PC-3 (cell line): ENCODE measurements at regions not wholly inside any gene's neighbourhood (a gene's known extent, or its start where the extent isn't known, plus 50 kb on each side); places are given as distances from the start of the nearest gene placed in this dataset.

ENCODE experiments used
- ATAC-seq: fragments of 200-7000 bp; cut with Tn5 transposase; 2 replicates; pipeline ENCODE4 v1.9.1; 2020; ENCODE audit warnings: mild to moderate bottlenecking, moderate library complexity
- BruUV-seq: library from RNA; stranded (reverse); fragments of 400-500 nt; replicated peaks from 2 replicates; lab custom pipeline; 2021; lab: Mats Ljungman, UMichigan
- CTCF ChIA-PET: fragments of 300-600 bp; sonication (Branson Sonifier 250); formaldehyde crosslinking; loops from one replicate; lab custom pipeline; 2022; ENCODE audit warnings: antibody characterized with exemption; lab: Charles Lee
- POLR2A ChIA-PET: fragments of 300-600 bp; sonication (Branson Sonifier 250); formaldehyde crosslinking; loops from one replicate; lab custom pipeline; 2022; ENCODE audit warnings: antibody characterized with exemption; ENCODE audit not compliant: unreplicated experiment; lab: Charles Lee
- DNase-seq: peaks from one replicate; pipeline ENCODE4 v3.0.0-alpha.2; 2015
- H2AFZ ChIP-seq: fragments of 300-600 bp; sonication (generic); 2 replicates; pipeline ENCODE4 v1.6.0; 2016; ENCODE audit warnings: antibody characterized with exemption, low read length
- H3F3A ChIP-seq: fragments of 300-600 bp; sonication (generic); one replicate; pipeline ENCODE4 v1.6.0; 2017; ENCODE audit warnings: antibody characterized with exemption, low read length, control low read depth, mild to moderate bottlenecking; ENCODE audit not compliant: unreplicated experiment
- H3K27ac ChIP-seq: fragments of 300-600 bp; sonication (generic); 2 replicates; pipeline ENCODE4 v1.5.1; 2016; ENCODE audit warnings: mild to moderate bottlenecking, low read length
- H3K27me3 ChIP-seq: fragments of 300-600 bp; sonication (generic); 2 replicates; pipeline ENCODE4 v1.6.1; 2016; ENCODE audit warnings: low read length, mixed read lengths
- H3K36me3 ChIP-seq: fragments of 300-600 bp; sonication (generic); 2 replicates; pipeline ENCODE4 v1.6.1; 2016; ENCODE audit warnings: low read depth, mixed run types, low read length, mixed read lengths
- H3K4me1 ChIP-seq: fragments of 300-600 bp; sonication (generic); 2 replicates; pipeline ENCODE4 v1.5.1; 2016; ENCODE audit warnings: low read length; ENCODE audit not compliant: insufficient read depth
- H3K4me2 ChIP-seq: fragments of 300-600 bp; sonication (generic); 2 replicates; pipeline ENCODE4 v1.6.0; 2016; ENCODE audit warnings: low read length
- H3K4me3 ChIP-seq: fragments of 300-600 bp; sonication (generic); 2 replicates; pipeline ENCODE4 v1.5.1; 2016; ENCODE audit warnings: mild to moderate bottlenecking, low read length, mixed read lengths
- H3K79me2 ChIP-seq: fragments of 300-600 bp; sonication (generic); 2 replicates; pipeline ENCODE4 v1.6.1; 2017; ENCODE audit warnings: low read length, mixed read lengths
- H3K9ac ChIP-seq: fragments of 300-600 bp; sonication (generic); 2 replicates; pipeline ENCODE4 v1.6.0; 2016; ENCODE audit warnings: mild to moderate bottlenecking, low read length
- H3K9me2 ChIP-seq: fragments of 300-600 bp; sonication (generic); replicated peaks from 2 replicates; pipeline ENCODE4 v1.6.1; 2016; ENCODE audit warnings: mixed run types, low read length, mixed read lengths
- H3K9me3 ChIP-seq: fragments of 300-600 bp; sonication (generic); 2 replicates; pipeline ENCODE4 v1.6.1; 2016; ENCODE audit warnings: low read length, mixed read lengths
- H4K20me1 ChIP-seq: fragments of 300-600 bp; sonication (generic); 2 replicates; pipeline ENCODE4 v1.6.1; 2016; ENCODE audit warnings: low read length, mixed read lengths
- CTCF ChIP-seq: fragments of 300-600 bp; sonication (generic); conservative IDR thresholded peaks from 2 replicates; pipeline ENCODE4 v1.5.1; 2017; ENCODE audit warnings: antibody characterized with exemption, low read depth, mild to moderate bottlenecking, low read length
- EZH2 ChIP-seq: fragments of 300-600 bp; sonication (generic); IDR thresholded peaks from one replicate; pipeline ENCODE4 v1.6.1; 2017; ENCODE audit warnings: antibody characterized with exemption, mild to moderate bottlenecking, low read length; ENCODE audit not compliant: unreplicated experiment
- EZH2phosphoT487 ChIP-seq: fragments of 300-600 bp; sonication (generic); IDR thresholded peaks from 2 replicates; pipeline ENCODE4 v1.6.1; 2018; ENCODE audit warnings: mild to moderate bottlenecking, antibody characterized with exemption, low read length, borderline replicate concordance
- intact Hi-C: fragments of 100-400 bp; cut with micrococcal nuclease; formaldehyde crosslinking; loops from 2 replicates; pipeline ENCODE4 v1.9.0; 2023

- Histone ChIP-seq H3K4me1 (no peaks in the 10 kb centered on the region), H3K36me3 (no peaks in the 10 kb centered on the region), H4K20me1 (no peaks in the 10 kb centered on the region), H3K27ac (no peak overlapping the region), H3K79me2 (no peaks in the 10 kb centered on the region), H3F3A (no peaks in the 10 kb centered on the region), H3K9me3 (peaks cover 4% of the 10 kb centered on the region; the same call in 1 of the 2 replicates), H3K4me2 (no peak overlapping the region), H3K27me3 (no peaks in the 10 kb centered on the region), H2AFZ (no peak overlapping the region), H3K9me2 (no peaks in the 10 kb centered on the region), H3K9ac (no peak overlapping the region), H3K4me3 (no peak overlapping the region)
- ATAC-seq (no peak), DNase-seq (no peak)
- TF ChIP-seq EZH2phosphoT487 (no peak), CTCF (no peak), EZH2 (no peak)
- BruUV-seq: no TSS peak
- intact Hi-C loops: no loop called here
- CTCF ChIA-PET: no interaction called here
- POLR2A ChIA-PET: no interaction called here
Measured at GRCh38 chr1:73327998-73328397, 870.0 kb downstream of the LRRIQ3 start.

GRCh38 chr1:73327180-73327793 lies 870.7 kb downstream of the LRRIQ3 start:
- no peak overlapping the region for H3K27ac ChIP-seq
- no peaks in the 10 kb centered on the region for H3K4me1 ChIP-seq
- no peak overlapping the region for H3K4me3 ChIP-seq
- no peaks in the 10 kb centered on the region for H3K27me3 ChIP-seq
- DNase-seq (no peak), ATAC-seq (no peak)
- H3K36me3 ChIP-seq: no peaks in the 10 kb centered on the region
- CTCF ChIA-PET: no interaction called here
- intact Hi-C loops: no loop called here
- H3K9ac ChIP-seq: no peak overlapping the region
- BruUV-seq: no TSS peak
- POLR2A ChIA-PET: no interaction called here
- H3K9me2 ChIP-seq: no peaks in the 10 kb centered on the region
- H2AFZ ChIP-seq: no peak overlapping the region
- no peak overlapping the region for H3K4me2 ChIP-seq
- no peaks in the 10 kb centered on the region for H3K79me2 ChIP-seq
- no peak for TF ChIP-seq EZH2phosphoT487
- no peak for TF ChIP-seq CTCF
- TF ChIP-seq EZH2: no peak
- peaks cover 4% of the 10 kb centered on the region; the same call in 1 of the 2 replicates for H3K9me3 ChIP-seq
- H3F3A ChIP-seq: no peaks in the 10 kb centered on the region
- H4K20me1 ChIP-seq: no peaks in the 10 kb centered on the region

GRCh38 chr1:73326663-73327062 lies 871.3 kb downstream of the LRRIQ3 start:
- Histone ChIP-seq H3K27ac (no peak overlapping the region), H3K9ac (no peak overlapping the region), H4K20me1 (no peaks in the 10 kb centered on the region), H3K27me3 (no peaks in the 10 kb centered on the region), H3K9me3 (no peaks in the 10 kb centered on the region), H3K9me2 (no peaks in the 10 kb centered on the region), H3K4me3 (no peak overlapping the region), H3K79me2 (no peaks in the 10 kb centered on the region), H2AFZ (no peak overlapping the region), H3K4me1 (no peaks in the 10 kb centered on the region), H3F3A (no peaks in the 10 kb centered on the region), H3K4me2 (no peak overlapping the region), H3K36me3 (no peaks in the 10 kb centered on the region)
- POLR2A ChIA-PET: no interaction called here
- CTCF ChIA-PET: no interaction called here
- ATAC-seq (no peak), DNase-seq (no peak)
- TF ChIP-seq EZH2phosphoT487 (no peak), CTCF (no peak), EZH2 (no peak)
- intact Hi-C loops: no loop called here
- BruUV-seq: no TSS peak
